ENCODE measurements at regions not wholly inside any gene's neighbourhood (a gene's known extent, or its start where the extent isn't known, plus 50 kb on each side); places are given as distances from the start of the nearest gene placed in this dataset.

DNA sequence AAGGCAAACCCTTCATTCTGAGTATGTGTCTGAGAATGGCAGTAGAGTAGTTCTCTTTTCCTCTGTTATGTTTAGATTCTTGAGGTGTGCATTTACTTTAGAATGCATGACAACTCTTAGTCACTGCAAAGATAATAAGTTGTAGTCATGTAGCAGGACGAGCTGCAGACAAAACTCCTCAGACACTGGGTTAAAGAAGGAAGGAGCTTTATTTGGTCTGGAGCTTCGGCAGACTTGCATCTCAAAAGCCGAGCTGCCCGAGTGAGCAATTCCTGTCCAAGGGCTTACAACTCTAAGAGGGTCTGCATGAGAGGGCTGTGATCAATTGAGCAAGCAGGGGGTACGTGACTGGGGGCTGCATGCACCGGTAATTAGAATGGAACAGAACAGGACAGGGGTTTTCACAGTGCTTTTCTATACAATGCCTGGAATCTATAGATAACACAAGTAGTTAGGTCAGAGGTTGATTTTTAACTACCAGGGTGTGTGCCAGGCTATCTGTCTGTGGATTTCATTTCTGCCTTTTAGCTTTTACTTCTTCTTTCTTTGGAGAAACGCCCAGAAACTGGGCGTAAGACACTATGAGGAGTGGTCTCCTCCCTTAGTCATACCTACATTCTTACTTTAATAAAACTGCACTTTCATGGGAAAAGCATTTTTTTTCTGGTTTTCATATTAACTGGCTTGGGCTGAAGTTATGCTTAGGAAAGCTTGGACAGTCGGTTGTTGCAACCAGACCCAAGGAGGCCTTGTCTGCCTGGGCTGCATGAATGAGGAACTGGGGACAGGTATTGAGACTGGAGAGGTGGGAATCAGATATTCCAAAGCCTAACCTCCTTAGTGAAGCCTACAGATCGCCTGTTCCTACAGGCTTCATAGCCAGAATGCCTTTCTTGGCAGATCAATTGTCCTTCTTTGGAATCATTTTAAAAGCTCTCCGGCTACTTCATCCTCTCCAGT is 115.1 kb downstream of the RHOU start:
- TF ChIP-seq, protein P1, sequence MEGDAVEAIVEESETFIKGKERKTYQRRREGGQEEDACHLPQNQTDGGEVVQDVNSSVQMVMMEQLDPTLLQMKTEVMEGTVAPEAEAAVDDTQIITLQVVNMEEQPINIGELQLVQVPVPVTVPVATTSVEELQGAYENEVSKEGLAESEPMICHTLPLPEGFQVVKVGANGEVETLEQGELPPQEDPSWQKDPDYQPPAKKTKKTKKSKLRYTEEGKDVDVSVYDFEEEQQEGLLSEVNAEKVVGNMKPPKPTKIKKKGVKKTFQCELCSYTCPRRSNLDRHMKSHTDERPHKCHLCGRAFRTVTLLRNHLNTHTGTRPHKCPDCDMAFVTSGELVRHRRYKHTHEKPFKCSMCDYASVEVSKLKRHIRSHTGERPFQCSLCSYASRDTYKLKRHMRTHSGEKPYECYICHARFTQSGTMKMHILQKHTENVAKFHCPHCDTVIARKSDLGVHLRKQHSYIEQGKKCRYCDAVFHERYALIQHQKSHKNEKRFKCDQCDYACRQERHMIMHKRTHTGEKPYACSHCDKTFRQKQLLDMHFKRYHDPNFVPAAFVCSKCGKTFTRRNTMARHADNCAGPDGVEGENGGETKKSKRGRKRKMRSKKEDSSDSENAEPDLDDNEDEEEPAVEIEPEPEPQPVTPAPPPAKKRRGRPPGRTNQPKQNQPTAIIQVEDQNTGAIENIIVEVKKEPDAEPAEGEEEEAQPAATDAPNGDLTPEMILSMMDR (IDR thresholded peaks at IDR 0.05; ENCODE audit: low read depth, low read length), result no peak
- no peak for TF ChIP-seq EZH2phosphoT487 (IDR thresholded peaks at IDR 0.05; ENCODE audit: low read depth)

All from OCI-LY3 (cell line).